ENCODE measurements at regions not wholly inside any gene's neighbourhood (a gene's known extent, or its start where the extent isn't known, plus 50 kb on each side); places are given as distances from the start of the nearest gene placed in this dataset.

DNA sequence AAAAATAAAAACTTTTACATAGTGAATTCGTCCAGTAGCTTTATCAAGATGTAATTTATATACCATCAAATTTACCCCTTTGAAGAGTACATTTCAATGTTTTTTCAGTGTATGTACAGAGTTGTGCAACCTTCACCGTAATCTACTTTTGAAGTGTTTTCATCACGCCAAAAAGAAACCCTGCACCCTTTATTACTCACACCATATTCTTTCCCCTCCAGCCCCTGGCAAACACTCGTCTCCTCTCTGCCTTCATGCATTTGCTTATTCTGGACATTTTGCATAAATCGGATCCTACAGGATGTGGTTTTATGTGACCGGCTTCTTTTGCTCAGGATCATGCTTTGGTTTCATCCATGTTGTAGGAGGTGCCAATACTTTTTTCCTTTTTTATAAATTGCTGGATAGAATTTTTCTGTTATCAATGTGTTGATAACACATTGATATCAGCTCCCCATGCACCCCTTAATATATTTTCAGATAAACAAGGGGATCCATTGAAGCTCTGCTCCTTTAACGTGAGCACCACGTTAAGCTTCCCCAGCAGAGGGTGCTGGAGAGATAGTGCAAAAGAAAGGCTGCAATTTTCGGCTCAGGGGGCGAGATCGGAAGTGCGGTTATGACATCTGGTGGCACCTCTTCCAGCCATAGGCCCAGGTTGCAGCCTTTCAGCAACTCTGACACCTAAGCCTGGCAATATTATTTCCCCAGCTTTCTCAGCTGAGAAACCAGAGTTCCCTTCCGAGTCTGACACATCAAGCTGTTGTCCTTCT is 100.1 kb upstream of the VCX3B start:
- TF ChIP-seq, protein P1, sequence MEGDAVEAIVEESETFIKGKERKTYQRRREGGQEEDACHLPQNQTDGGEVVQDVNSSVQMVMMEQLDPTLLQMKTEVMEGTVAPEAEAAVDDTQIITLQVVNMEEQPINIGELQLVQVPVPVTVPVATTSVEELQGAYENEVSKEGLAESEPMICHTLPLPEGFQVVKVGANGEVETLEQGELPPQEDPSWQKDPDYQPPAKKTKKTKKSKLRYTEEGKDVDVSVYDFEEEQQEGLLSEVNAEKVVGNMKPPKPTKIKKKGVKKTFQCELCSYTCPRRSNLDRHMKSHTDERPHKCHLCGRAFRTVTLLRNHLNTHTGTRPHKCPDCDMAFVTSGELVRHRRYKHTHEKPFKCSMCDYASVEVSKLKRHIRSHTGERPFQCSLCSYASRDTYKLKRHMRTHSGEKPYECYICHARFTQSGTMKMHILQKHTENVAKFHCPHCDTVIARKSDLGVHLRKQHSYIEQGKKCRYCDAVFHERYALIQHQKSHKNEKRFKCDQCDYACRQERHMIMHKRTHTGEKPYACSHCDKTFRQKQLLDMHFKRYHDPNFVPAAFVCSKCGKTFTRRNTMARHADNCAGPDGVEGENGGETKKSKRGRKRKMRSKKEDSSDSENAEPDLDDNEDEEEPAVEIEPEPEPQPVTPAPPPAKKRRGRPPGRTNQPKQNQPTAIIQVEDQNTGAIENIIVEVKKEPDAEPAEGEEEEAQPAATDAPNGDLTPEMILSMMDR (IDR thresholded peaks at IDR 0.05): peak; percentile 31
- no peak for TF ChIP-seq SIN3A (IDR thresholded peaks at IDR 0.05; ENCODE audit: borderline replicate concordance, insufficient read depth, low read depth, low read length)
- TF ChIP-seq TCF7L2 (IDR thresholded peaks at IDR 0.05; ENCODE audit: low read depth, low read length): no peak
- no peak for TF ChIP-seq REST (IDR thresholded peaks at IDR 0.05; ENCODE audit: insufficient read depth in 1 of 2, low read depth in 2 of 2, low read length in 1 of 2)
- no peak for TF ChIP-seq POLR2AphosphoS5 (IDR thresholded peaks at IDR 0.05; ENCODE audit: low read depth, low read length)

Measured in Panc1 (cell line).